HepG2 (cell line): ENCODE measurements at regions not wholly inside any gene's neighbourhood (a gene's known extent, or its start where the extent isn't known, plus 50 kb on each side); places are given as distances from the start of the nearest gene placed in this dataset.

Experiments
- EZH2 ChIP-seq: conservative IDR thresholded peaks from 2 replicates; pipeline ENCODE4 v1.6.1; 2012; ENCODE audit warnings: mild to moderate bottlenecking, low read depth, low read length, moderate library complexity
- KAT2B ChIP-seq: fragments of 150-350 bp; IDR thresholded peaks from 2 replicates; pipeline ENCODE4 v1.6.1; 2014; ENCODE audit warnings: low read depth, low read length, borderline replicate concordance
- MZF1 ChIP-seq: sonication (generic); formaldehyde crosslinking; IDR thresholded peaks from 2 replicates; pipeline ENCODE4 v1.8.1; 2023; ENCODE audit warnings: mild to moderate bottlenecking, missing genetic modification reagents, borderline replicate concordance
- POLR2A ChIP-seq, 2 experiments: IDR thresholded peaks; 2 replicates each; pipeline ENCODE4 v1.6.1; 2011; ENCODE audit warnings: low read depth in 2 of 2, low read length in 2 of 2, mild to moderate bottlenecking in 1 of 2, moderate library complexity in 1 of 2; ENCODE audit not compliant: insufficient read depth in 1 of 2
- SP4 ChIP-seq: sonication (generic); formaldehyde crosslinking; IDR thresholded peaks from 2 replicates; pipeline ENCODE4 v1.8.1; 2023; ENCODE audit warnings: mild to moderate bottlenecking, missing genetic modification reagents
- ZNF598 ChIP-seq: sonication (generic); formaldehyde crosslinking; IDR thresholded peaks from 2 replicates; pipeline ENCODE4 v1.5.1; 2020; ENCODE audit warnings: mild to moderate bottlenecking, missing genetic modification reagents, borderline replicate concordance
- TF ChIP-seq, protein P1 (sequence below): sonication (generic); formaldehyde crosslinking; IDR thresholded peaks from 2 replicates; pipeline ENCODE4 v1.4.0; 2020; ENCODE audit warnings: mild to moderate bottlenecking, missing genetic modification reagents

DNA sequence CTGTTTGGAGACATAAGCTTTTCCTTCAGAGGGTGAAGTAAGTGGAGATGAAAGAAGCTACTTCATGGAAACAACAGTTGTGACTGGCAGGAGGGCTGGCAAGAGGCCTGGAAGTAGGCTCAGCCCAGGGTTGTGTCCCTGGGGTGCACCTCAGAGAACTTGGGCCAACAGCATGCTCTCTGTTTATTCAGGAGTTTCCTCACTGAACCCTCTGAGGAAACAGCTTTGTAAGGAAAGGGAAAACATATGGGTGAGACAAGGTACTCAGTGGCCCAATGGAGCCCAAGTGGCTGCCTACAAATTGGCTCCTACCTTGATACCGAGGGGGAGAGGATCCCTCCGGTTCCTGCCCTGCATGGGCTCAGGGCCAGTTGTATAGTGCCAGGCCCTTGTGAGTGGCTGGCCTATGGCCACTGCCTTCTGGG lies 115.5 kb upstream of the ITGA6 start:
- TF ChIP-seq SP4 (CRISPR knock-in tag) (no peak), ZNF598 (no peak), POLR2A (IDR thresholded peaks at IDR 0.05; ENCODE audit: insufficient read depth in 1 of 2, low read depth in 2 of 2, low read length in 2 of 2) (no peak), KAT2B (no peak), MZF1 (CRISPR knock-in tag) (no peak), EZH2 (no peak)
- TF ChIP-seq, protein P1, sequence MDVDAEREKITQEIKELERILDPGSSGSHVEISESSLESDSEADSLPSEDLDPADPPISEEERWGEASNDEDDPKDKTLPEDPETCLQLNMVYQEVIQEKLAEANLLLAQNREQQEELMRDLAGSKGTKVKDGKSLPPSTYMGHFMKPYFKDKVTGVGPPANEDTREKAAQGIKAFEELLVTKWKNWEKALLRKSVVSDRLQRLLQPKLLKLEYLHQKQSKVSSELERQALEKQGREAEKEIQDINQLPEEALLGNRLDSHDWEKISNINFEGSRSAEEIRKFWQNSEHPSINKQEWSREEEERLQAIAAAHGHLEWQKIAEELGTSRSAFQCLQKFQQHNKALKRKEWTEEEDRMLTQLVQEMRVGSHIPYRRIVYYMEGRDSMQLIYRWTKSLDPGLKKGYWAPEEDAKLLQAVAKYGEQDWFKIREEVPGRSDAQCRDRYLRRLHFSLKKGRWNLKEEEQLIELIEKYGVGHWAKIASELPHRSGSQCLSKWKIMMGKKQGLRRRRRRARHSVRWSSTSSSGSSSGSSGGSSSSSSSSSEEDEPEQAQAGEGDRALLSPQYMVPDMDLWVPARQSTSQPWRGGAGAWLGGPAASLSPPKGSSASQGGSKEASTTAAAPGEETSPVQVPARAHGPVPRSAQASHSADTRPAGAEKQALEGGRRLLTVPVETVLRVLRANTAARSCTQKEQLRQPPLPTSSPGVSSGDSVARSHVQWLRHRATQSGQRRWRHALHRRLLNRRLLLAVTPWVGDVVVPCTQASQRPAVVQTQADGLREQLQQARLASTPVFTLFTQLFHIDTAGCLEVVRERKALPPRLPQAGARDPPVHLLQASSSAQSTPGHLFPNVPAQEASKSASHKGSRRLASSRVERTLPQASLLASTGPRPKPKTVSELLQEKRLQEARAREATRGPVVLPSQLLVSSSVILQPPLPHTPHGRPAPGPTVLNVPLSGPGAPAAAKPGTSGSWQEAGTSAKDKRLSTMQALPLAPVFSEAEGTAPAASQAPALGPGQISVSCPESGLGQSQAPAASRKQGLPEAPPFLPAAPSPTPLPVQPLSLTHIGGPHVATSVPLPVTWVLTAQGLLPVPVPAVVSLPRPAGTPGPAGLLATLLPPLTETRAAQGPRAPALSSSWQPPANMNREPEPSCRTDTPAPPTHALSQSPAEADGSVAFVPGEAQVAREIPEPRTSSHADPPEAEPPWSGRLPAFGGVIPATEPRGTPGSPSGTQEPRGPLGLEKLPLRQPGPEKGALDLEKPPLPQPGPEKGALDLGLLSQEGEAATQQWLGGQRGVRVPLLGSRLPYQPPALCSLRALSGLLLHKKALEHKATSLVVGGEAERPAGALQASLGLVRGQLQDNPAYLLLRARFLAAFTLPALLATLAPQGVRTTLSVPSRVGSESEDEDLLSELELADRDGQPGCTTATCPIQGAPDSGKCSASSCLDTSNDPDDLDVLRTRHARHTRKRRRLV (CRISPR knock-in tag), result no peak
